Motor neuron (in vitro differentiated cells): ENCODE measurements at regions not wholly inside any gene's neighbourhood (a gene's known extent, or its start where the extent isn't known, plus 50 kb on each side); places are given as distances from the start of the nearest gene placed in this dataset.
"Not testable (repeated sequence)": the region's sequence is repeated elsewhere in the genome, so short reads cannot be mapped to it uniquely, and the experiment has no call there.

ENCODE experiments used
- ATAC-seq, 8 experiments: fragments of 200-7000 bp; cut with Tn5 transposase; replicated peaks in 6 of 8; 2 replicates each; pipeline ENCODE4 v1.8.0; 2021; ENCODE audit warnings: mild to moderate bottlenecking in 8 of 8, moderate library complexity in 8 of 8
- H3K27ac ChIP-seq, 2 donors: fragments of 250-450 bp; sonication (Bioruptor Pico); 2 replicates each; pipeline ENCODE4 v1.9.0; 2021; ENCODE audit warnings: antibody characterized with exemption in 2 of 2, mild to moderate bottlenecking in 2 of 2, moderate library complexity in 1 of 2
- H3K4me1 ChIP-seq, 2 donors: fragments of 250-450 bp; sonication (Bioruptor Pico); replicated peaks in 1 of 2; 2 replicates each; pipeline ENCODE4 v1.6.1; 2021; ENCODE audit warnings: antibody characterized with exemption in 2 of 2, mild to moderate bottlenecking in 2 of 2, moderate library complexity in 1 of 2
- H3K4me3 ChIP-seq, 5 donors: fragments of 250-450 bp; sonication (Bioruptor Pico); 2 replicates each; pipeline ENCODE4 v1.9.0; 2021; ENCODE audit warnings: antibody characterized with exemption in 5 of 5, mild to moderate bottlenecking in 5 of 5, moderate library complexity in 4 of 5
- WGBS, 10 experiments: fragments of 450-650 bp; shearing (Covaris generic); methylation state at CpG; one replicate each; pipeline ENCODE4 v1.0.0; 2022; 5-methylcytosine and 5-hydroxymethylcytosine counted together
- in situ Hi-C, 9 experiments: fragments of 400-800 bp; cut with MboI; loops; one replicate each; pipeline ENCODE4 v1.15.0; 2021; ENCODE audit warnings: low sequenced_read_pairs in 9 of 9, low pct_unique_long_range_greater_than_20kb in 2 of 9; ENCODE audit not compliant: unreplicated experiment in 9 of 9

DNA sequence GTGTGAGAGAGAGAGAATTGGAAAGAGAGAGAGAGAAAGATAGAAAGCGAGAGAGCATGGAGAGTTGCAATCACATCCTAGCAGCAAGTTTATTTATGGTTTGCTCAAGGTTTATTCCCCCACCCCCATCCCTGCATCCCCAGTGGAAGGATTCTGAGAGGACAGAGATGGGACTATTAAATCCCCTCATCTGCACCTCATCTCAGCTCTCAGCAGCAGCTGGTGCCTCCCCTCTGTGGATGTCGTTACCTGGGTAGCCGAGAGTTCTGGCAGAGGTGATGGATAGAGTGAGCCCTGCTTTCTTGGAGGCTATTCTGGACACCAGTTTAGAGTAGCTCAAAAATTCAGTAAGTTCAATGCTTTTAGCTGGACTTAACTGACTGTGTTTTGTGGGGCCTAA lies 132.0 kb upstream of the RAI2 start:
- Histone ChIP-seq H3K4me1 (peaks cover 7 to 41% of the 10 kb centered on the region in 2 donors), H3K27ac (peak overlapping the region in 1 of 2 donors; percentile 42), H3K4me3 (no peak overlapping the region)
- 21 to 60% methylated on average over 1 to 3 of the region's 3 CpGs; no CpG with 5 or more reads in 8 of the 10 experiments for WGBS, 10 experiments
- in situ Hi-C loops, result no loop called here
- peak in 4 of 8 experiments; percentile 29 to 75 (median 50) for ATAC-seq

DNA sequence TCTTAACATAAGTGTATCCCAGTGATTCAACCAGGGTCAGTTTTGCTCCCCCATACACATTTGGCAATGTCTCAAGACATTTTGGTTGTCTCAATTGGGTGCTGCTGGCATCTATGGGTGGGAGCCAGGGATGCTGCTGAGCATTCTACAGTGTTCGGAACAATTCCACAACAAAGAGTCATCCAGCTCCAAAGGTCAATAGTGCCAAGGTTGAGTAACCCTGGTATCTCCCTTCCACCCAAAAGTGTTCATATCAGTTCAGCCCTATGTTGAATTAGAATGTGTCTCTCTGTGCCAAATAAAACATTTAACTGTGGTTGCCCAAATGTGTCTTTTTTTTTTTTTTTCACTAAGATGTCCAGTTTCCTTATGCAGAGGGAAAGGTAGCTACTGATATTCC lies 129.4 kb upstream of the RAI2 start:
- H3K27ac ChIP-seq, result no peak overlapping the region
- ATAC-seq, result no peak
- H3K4me3 ChIP-seq, result no peak overlapping the region
- in situ Hi-C loops, result no loop called here
- H3K4me1 ChIP-seq, result peaks cover 7 to 46% of the 10 kb centered on the region in 2 donors
- 57% methylated on average over 1 of the region's 1 CpG; no CpG with 5 or more reads in 9 of the 10 experiments for WGBS, 10 experiments

DNA sequence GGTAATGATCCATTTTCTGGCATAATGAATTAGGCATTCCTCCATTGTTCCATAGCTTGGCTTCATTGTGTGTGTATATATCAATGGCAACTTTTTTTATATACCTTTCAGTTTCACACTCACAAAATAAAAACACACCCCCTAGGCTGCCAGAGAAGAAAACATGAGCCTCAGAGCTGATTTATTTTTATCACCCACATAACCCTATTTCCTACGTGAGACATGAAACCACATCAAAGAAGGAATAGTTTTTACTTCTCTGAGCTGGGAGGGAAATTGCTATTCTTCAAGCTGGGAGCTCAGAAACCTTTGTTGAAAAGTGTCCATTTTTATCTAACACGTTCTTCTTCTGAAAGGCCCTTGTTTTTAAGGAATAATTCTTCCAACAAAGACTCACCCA lies 126.7 kb upstream of the RAI2 start:
- Histone ChIP-seq H3K4me1 (peaks cover 3 to 22% of the 10 kb centered on the region in 2 donors), H3K4me3 (no peak overlapping the region), H3K27ac (no peak overlapping the region)
- ATAC-seq, result no peak
- 0 to 12% (median 0%) methylated on average over 1 to 2 of the region's 2 CpGs; no CpG with 5 or more reads in 5 of the 10 experiments for WGBS, 10 experiments
- in situ Hi-C loops, result no loop called here

DNA sequence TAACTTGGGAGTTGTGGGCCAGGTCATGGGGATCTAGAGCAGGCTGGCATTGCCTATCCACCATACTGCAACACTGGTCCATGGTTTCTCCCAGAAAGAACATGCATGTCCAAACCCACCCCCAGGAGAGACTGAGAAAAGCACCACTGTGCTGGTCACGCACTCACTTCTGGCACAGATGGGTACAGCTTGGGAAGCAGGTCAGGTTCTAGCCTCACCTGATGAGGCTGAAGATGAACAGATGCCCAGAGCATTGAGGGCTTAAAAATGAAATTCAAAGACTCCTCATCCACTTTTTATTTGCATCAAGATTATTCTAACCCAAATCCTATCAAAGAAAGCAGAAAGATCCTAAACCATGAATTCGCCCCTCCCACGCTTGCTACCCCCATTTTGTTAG lies 125.9 kb upstream of the RAI2 start:
- WGBS, 10 experiments, result 0 to 100% (median 38%) methylated on average over 1 to 3 of the region's 3 CpGs; no CpG with 5 or more reads in 7 of the 10 experiments
- H3K27ac ChIP-seq, result no peak overlapping the region
- in situ Hi-C loops, result no loop called here
- ATAC-seq, result no peak
- H3K4me3 ChIP-seq, result no peak overlapping the region
- H3K4me1 ChIP-seq, result peaks cover 0 to 14% of the 10 kb centered on the region in 2 donors

DNA sequence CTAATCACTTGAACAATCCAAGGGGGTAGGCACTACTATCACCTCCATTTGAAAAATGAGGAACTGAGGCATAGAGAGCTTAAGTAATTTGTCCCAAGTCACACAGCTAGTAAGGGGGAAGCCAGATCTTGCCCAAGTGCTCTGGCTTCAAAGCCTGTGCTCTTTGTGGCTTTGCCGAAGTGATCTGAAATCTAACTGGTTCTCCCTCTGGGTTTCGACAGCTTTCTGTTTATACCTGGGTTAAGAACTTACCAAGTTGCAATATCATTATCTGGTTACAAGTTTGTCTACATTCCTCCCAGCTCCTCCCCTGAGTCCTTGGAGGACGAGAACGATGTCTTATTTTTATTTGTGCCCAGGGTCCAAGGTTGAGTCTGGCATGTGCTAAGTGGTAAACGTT lies 125.3 kb upstream of the RAI2 start:
- in situ Hi-C loops, result no loop called here
- 17 to 96% (median 84%) methylated on average over 1 to 4 of the region's 5 CpGs; no CpG with 5 or more reads in 6 of the 10 experiments for WGBS, 10 experiments
- Histone ChIP-seq H3K27ac (no peak overlapping the region), H3K4me3 (no peak overlapping the region), H3K4me1 (peaks cover 0 to 9% of the 10 kb centered on the region in 2 donors)
- ATAC-seq, result no peak

DNA sequence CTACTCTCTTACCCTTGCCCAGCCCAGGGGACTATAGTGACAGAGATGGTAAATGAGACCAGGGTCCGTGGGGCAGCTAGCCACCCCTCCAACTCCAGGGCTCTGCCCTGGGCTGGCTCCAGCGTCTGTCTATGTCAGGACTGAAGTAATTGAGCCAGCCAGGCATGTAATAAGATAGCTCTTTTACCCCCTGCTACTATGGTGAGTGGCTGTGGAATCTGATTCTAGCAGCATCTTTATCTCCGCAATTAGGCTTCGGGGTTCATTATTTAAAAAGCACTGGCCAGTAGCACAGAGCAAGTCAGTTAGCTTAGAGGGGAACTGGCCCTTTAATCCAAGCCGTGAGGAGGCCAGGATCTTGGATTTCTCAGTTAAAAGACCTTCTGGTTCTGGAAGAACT lies 123.3 kb upstream of the RAI2 start:
- no peak for ATAC-seq
- in situ Hi-C loops, result no loop called here
- H3K4me3 ChIP-seq, result no peak overlapping the region
- no peak overlapping the region for H3K27ac ChIP-seq
- H3K4me1 ChIP-seq, result peaks cover 0 to 9% of the 10 kb centered on the region in 2 donors
- 0 to 83% (median 30%) methylated on average over 1 to 5 of the region's 5 CpGs; no CpG with 5 or more reads in 5 of the 10 experiments for WGBS, 10 experiments

DNA sequence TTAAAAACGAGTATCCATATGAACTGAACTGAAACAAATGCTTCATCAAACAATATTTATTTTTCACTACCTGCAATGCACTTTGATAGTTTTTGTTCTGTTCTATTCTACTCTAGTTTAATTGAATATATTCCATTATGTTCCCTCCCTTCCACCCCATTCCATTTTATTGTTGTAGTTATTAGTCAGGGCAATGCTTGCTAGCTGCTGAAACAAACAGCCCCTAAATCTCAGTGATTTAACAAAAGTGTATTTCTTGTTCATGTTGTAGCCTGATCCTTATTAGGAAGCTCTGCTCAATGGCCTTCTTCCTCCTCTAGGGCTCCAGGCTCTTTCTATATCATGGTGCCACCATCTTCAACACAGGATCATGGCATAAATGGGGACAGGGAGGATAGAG lies 122.3 kb upstream of the RAI2 start:
- Histone ChIP-seq H3K4me1 (peaks cover 0 to 9% of the 10 kb centered on the region in 2 donors), H3K27ac (no peak overlapping the region), H3K4me3 (no peak overlapping the region)
- ATAC-seq, result no peak
- in situ Hi-C loops, result no loop called here
- 0 to 89% (median 80%) methylated on average over 1 of the region's 1 CpG; no CpG with 5 or more reads in 4 of the 10 experiments for WGBS, 10 experiments

DNA sequence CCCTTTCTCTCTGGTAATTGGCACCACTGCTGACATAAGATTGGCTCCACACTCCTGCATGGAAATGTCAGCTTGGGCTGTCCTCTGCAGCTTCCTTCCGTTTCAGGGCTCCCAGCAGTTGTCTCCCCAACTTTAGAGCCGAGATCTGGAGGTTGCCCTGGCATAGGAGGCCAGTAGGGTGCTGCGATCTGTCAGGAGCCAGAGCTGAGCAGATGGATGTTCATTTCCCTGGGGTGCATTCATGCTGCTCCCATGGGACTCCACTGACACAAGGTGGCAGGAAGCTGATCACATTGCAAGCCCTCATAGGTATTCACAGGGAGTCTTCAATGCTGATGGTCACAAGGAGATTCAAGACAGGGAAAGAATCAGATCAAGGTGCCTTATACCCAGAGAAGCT lies 116.6 kb upstream of the RAI2 start:
- Histone ChIP-seq H3K27ac (no peak overlapping the region), H3K4me3 (no peak overlapping the region), H3K4me1 (no peaks in the 10 kb centered on the region)
- ATAC-seq, result no peak
- 36 to 90% methylated on average over 3 of the region's 3 CpGs; no CpG with 5 or more reads in 8 of the 10 experiments for WGBS, 10 experiments
- in situ Hi-C loops, result no loop called here

DNA sequence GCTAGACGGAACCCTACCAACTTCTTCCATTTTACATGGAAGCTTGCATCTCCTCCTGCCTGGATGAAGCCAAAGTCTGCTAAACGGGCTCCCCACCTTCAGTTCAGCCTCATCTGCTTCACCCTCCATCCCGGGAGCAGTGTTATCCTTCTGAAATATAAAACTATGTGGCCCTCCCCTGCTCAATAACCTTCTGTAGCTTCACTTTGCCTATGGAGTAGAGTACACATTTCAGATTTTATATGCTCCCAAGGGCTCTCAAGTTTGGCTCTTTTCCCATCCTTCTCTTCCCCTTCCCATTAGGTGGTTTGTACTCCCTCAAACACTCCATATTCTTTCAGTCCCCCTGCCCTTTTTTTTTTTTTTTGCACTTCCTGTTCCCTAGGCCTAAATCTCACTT lies 115.9 kb upstream of the RAI2 start:
- in situ Hi-C loops, result no loop called here
- Histone ChIP-seq H3K27ac (no peak overlapping the region), H3K4me1 (no peaks in the 10 kb centered on the region), H3K4me3 (no peak overlapping the region)
- no peak for ATAC-seq
- WGBS, 10 experiments, result 40 to 83% methylated on average over 1 to 2 of the region's 3 CpGs; no CpG with 5 or more reads in 8 of the 10 experiments

DNA sequence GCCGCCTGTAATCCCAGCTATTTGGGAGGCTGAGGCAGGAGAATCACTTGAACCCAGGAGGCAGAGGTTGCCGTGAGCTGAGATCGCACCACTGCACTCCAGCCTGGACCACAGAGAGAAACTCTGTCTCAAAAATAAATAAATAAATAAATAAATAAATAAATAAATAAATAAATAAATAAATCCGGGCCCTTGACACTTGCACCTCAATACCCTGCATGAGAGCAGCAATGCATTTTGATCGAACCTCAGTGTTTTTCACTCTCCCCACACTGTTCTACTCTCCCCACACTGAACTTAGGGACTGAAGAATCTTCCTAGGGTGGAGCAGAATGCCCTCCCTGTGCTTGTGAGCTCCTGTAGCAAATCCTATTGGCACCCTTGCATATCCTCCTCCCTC lies 114.3 kb upstream of the RAI2 start:
- H3K27ac ChIP-seq, ATAC-seq, H3K4me1 ChIP-seq, H3K4me3 ChIP-seq, in situ Hi-C loops: not testable (repeated sequence)
- 0 to 100% (median 80%) methylated on average over 1 to 5 of the region's 5 CpGs; no CpG with 5 or more reads in 3 of the 10 experiments for WGBS, 10 experiments

DNA sequence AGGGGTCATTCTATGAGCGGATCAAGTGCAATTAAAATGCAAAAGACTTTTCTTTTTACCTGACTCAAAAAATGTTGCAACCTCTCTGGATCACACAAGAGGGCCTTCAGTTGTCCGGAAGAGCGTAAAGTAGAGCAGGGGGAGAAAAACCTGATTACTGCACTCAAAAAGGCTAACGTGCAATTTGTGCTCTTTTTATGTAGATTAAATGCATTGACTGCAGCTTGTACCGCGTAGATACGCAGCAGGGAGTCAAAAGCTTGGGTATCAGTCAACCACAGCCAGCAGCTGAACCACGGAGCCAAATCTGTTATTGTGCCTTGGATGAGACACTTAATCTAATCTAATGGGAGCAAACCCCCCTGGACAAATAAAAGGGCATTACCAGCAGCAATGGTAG lies 107.3 kb upstream of the RAI2 start:
- peak in 2 of 8 experiments; percentile 18 to 48 for ATAC-seq
- peaks cover 4 to 14% of the 10 kb centered on the region in 2 donors for H3K4me1 ChIP-seq
- 0 to 36% (median 9%) methylated on average over 1 to 8 of the region's 8 CpGs; no CpG with 5 or more reads in 6 of the 10 experiments for WGBS, 10 experiments
- no peak overlapping the region for H3K4me3 ChIP-seq
- in situ Hi-C loops, result no loop called here
- H3K27ac ChIP-seq, result peak overlapping the region in 1 of 2 donors; percentile 50

DNA sequence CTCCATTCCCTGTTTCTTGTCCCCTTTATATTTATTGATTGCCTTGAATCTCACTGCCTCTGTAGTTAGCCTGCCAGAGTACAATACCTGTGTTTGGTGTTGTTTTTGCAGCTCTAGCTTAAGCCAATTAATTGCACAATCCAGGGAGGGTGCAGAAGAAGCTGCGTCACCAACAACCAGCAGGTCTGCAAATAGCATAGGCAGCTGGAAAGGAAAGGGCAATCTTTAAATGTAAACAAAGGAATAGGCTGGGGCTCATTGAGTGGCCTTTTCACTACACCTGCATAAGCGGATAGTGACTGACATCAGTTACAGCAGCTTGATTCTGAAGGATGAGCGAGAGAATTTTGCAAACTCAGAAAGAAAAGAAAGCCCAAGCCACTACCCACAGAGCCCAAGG lies 106.8 kb upstream of the RAI2 start:
- WGBS, 10 experiments, result 33 to 67% methylated on average over 1 of the region's 3 CpGs; no CpG with 5 or more reads in 8 of the 10 experiments
- ATAC-seq, result peak in 4 of 8 experiments; percentile 11 to 25 (median 18)
- no peak overlapping the region for H3K4me3 ChIP-seq
- H3K27ac ChIP-seq, result peak overlapping the region in 1 of 2 donors; percentile 50
- in situ Hi-C loops, result no loop called here
- H3K4me1 ChIP-seq, result peaks cover 4 to 14% of the 10 kb centered on the region in 2 donors

DNA sequence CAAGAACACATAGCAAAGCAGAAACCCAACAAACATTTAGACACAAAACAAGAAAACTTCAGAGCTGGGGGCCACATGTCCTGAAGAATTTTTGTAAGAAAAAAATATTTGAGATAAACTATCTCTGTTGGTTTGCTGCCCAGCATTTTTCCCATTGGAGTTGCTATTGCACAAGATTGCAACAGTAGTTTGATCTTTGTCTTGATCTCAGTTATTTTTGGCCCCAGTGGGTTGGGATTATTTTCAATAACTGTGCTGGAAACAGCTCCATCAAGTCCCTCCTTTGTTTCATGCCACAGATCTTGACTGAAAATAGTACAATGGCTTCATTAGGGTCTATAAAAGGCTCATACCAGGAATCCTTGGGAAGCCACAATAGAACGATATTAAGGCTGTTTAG lies 103.8 kb upstream of the RAI2 start:
- H3K27ac ChIP-seq, result no peak overlapping the region
- no peak for ATAC-seq
- WGBS, 10 experiments, result 0 to 18% (median 0%) methylated on average over 1 of the region's 1 CpG; no CpG with 5 or more reads in 7 of the 10 experiments
- H3K4me1 ChIP-seq, result peaks cover 4 to 14% of the 10 kb centered on the region in 2 donors
- in situ Hi-C loops, result no loop called here
- no peak overlapping the region for H3K4me3 ChIP-seq

DNA sequence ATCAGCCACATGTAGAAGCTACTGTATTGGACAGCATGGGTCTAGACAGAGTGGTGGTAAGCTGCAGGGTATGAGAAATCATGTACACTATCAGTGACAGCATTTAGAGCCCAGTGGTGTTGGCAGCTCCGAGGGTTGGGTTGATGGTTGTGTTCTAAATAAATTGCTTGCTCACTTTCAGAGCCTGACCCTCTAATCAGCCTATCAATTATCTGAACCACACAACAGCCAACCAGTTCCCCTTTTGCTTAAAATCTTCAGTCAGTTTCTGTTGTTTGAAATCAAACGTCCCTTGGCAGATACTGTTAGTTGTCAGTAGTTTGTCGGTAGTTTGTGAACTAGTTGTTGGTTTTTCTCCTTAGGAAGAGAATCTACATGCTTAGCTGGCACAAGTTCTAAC lies 99.8 kb upstream of the RAI2 start:
- 17 to 87% (median 64%) methylated on average over 1 to 3 of the region's 3 CpGs; no CpG with 5 or more reads in 6 of the 10 experiments for WGBS, 10 experiments
- no peak overlapping the region for H3K4me3 ChIP-seq
- no peak overlapping the region for H3K27ac ChIP-seq
- peaks cover 0 to 5% of the 10 kb centered on the region in 2 donors for H3K4me1 ChIP-seq
- ATAC-seq, result no peak
- in situ Hi-C loops, result no loop called here
